ENCODE measurements at regions not wholly inside any gene's neighbourhood (a gene's known extent, or its start where the extent isn't known, plus 50 kb on each side); places are given as distances from the start of the nearest gene placed in this dataset.
"Not testable (repeated sequence)": the region's sequence is repeated elsewhere in the genome, so short reads cannot be mapped to it uniquely, and the experiment has no call there.

DNA sequence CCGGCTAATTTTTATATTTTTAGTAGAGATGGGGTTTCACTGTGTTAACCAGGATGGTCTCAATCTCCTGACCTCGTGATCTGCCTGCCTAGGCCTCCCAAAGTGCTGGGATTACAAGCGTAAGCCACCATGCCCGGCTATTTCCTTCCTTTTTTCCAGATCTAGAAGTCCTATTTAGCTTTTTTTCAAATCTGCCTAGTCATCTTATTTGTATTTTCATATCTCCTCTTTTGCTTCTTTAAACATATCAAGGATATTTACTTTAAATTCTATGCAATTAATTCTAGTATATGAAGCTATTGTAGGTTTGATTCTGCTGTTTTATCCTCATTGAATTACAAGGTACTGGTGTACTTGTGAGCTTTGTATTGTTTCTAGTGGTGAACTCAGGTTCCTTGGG is 119.1 kb downstream of the MACIR start:
- H3K79me1 ChIP-seq (ENCODE audit: low read depth, low read length); H3K4me1 ChIP-seq (replicated peaks in 1 of 4; ENCODE audit: control insufficient read depth in 3 of 4, insufficient read depth in 4 of 4, low read length in 3 of 4); H2AK5ac ChIP-seq (ENCODE audit: low read depth, low read length); H3K14ac ChIP-seq (ENCODE audit: insufficient read length); FAIRE-seq; H3K9ac ChIP-seq (replicated peaks in 1 of 4; ENCODE audit: extremely low read depth in 1 of 4, low read depth in 3 of 4, low read length in 3 of 4); POLR2A ChIA-PET (ENCODE audit: partially characterized antibody); H3K23ac ChIP-seq (ENCODE audit: insufficient read length); H2BK12ac ChIP-seq (ENCODE audit: low read depth, low read length); H3K18ac ChIP-seq (ENCODE audit: extremely low read depth, low read length); H3K4me3 ChIP-seq (ENCODE audit: extremely low read depth in 1 of 4, insufficient read depth in 2 of 4, low read depth in 3 of 4, low read length in 4 of 4); H2BK5ac ChIP-seq (ENCODE audit: low read depth, low read length); H4K5ac ChIP-seq (ENCODE audit: insufficient read length, low read depth, low read length); H3K56ac ChIP-seq (replicated peaks; ENCODE audit: insufficient read length, low read depth, low read length); H3K79me2 ChIP-seq (ENCODE audit: control insufficient read depth in 1 of 2, insufficient read depth in 2 of 2, low read length in 2 of 2); H3K36me3 ChIP-seq (ENCODE audit: control insufficient read depth in 2 of 4, insufficient read depth in 4 of 4, low read length in 3 of 4); H4K91ac ChIP-seq (replicated peaks; ENCODE audit: insufficient read length, low read length); H4K20me1 ChIP-seq (replicated peaks in 1 of 2; ENCODE audit: control insufficient read depth in 1 of 2, insufficient read depth in 2 of 2, low read length in 2 of 2); H3K9me3 ChIP-seq (ENCODE audit: insufficient read depth in 2 of 2, low read depth in 1 of 2, low read length in 1 of 2); H3K23me2 ChIP-seq (ENCODE audit: low read depth, low read length); H3K27ac ChIP-seq (ENCODE audit: low read depth, low read length); H2BK20ac ChIP-seq (ENCODE audit: low read length); H4K8ac ChIP-seq (ENCODE audit: extremely low read depth, insufficient read depth, low read length); H2AFZ ChIP-seq (ENCODE audit: low read length); H2BK15ac ChIP-seq (ENCODE audit: low read length); DNase-seq (ENCODE audit: low read depth in 1 of 2, low spot score in 2 of 2); H3K4ac ChIP-seq (replicated peaks; ENCODE audit: insufficient read length, low read depth, low read length); H3K27me3 ChIP-seq (replicated peaks in 1 of 4; ENCODE audit: control insufficient read depth in 3 of 4, extremely low read depth in 1 of 4, insufficient read depth in 3 of 4, low read length in 3 of 4); H3K4me2 ChIP-seq (ENCODE audit: insufficient read depth in 1 of 2, low read depth in 2 of 2, low read length in 2 of 2); H2BK120ac ChIP-seq (replicated peaks; ENCODE audit: low read depth, low read length): not testable (repeated sequence)
- WGBS, 2 experiments (ENCODE audit: extremely low coverage in 1 of 2, insufficient coverage in 1 of 2, insufficient read length in 1 of 2, insufficient replicate concordance in 2 of 2, low coverage in 1 of 2, low lambda C conversion rate in 2 of 2, missing lambda C conversion rate in 1 of 2): 82% methylated on average over 3 of the region's 4 CpGs; no CpG with 5 or more reads in 1 of the 2 experiments
- CTCF ChIA-PET (ENCODE audit: partially characterized antibody): interaction anchor here (0.6 kb wide), 1 partner anchor 11 kb away, joined by 3 read pairs; no protein-coding TSS in a partner anchor
